NB4 (cell line): ENCODE measurements at regions not wholly inside any gene's neighbourhood (a gene's known extent, or its start where the extent isn't known, plus 50 kb on each side); places are given as distances from the start of the nearest gene placed in this dataset.

ENCODE experiments used
- POLR2A ChIP-seq: IDR thresholded peaks from 2 replicates; pipeline ENCODE4 v1.6.1; 2011; ENCODE audit warnings: mild to moderate bottlenecking; ENCODE audit not compliant: insufficient read length; ENCODE audit errors: extremely low read depth
- TF ChIP-seq, protein P1 (sequence below): IDR thresholded peaks from one replicate; pipeline ENCODE4 v1.5.1; 2012; ENCODE audit warnings: low read depth, low read length

DNA sequence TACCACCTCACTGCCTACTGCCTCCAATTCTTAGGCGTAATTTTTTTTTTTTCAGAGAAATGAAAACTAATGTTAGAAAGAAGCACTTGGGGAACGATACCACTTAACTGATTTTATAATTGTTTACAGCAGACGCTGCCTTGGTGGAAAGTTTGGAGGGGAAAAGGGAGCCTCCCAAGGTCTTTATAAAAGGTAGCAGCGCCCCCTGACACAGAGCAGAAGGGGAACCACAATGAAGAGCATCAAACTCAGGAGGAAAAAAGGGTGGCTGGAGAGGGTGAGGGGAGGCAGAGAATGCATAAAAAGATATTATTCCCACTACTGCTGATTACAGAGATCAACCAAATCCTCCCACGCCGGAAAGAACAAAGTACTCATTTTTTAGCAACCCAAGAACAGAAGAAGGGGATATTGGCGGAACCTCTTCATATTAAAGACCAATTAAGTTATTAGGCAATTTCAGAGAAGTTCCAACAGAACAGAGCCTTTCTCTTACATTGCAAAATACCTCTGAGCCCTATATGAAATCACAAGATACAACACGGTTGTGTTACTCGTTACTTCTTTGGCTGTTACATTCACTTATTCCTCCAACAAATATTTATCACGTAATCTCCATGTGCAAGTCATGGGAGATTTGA, 135.8 kb downstream of the TEX36 start:
- TF ChIP-seq, protein P1, sequence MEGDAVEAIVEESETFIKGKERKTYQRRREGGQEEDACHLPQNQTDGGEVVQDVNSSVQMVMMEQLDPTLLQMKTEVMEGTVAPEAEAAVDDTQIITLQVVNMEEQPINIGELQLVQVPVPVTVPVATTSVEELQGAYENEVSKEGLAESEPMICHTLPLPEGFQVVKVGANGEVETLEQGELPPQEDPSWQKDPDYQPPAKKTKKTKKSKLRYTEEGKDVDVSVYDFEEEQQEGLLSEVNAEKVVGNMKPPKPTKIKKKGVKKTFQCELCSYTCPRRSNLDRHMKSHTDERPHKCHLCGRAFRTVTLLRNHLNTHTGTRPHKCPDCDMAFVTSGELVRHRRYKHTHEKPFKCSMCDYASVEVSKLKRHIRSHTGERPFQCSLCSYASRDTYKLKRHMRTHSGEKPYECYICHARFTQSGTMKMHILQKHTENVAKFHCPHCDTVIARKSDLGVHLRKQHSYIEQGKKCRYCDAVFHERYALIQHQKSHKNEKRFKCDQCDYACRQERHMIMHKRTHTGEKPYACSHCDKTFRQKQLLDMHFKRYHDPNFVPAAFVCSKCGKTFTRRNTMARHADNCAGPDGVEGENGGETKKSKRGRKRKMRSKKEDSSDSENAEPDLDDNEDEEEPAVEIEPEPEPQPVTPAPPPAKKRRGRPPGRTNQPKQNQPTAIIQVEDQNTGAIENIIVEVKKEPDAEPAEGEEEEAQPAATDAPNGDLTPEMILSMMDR: no peak
- TF ChIP-seq POLR2A: no peak
